Mesodermal cell (in vitro differentiated cells): ENCODE measurements at regions not wholly inside any gene's neighbourhood (a gene's known extent, or its start where the extent isn't known, plus 50 kb on each side); places are given as distances from the start of the nearest gene placed in this dataset.

Experiments used
- H3K27ac ChIP-seq: 2 replicates; pipeline ENCODE4 v1.7.0; 2013; ENCODE audit warnings: mild to moderate bottlenecking, low read depth, low read length, moderate library complexity; ENCODE audit not compliant: severe bottlenecking
- H3K36me3 ChIP-seq: 2 replicates; pipeline ENCODE4 v1.7.1; 2013; ENCODE audit warnings: mild to moderate bottlenecking, low read length, moderate library complexity; ENCODE audit not compliant: control insufficient read depth, insufficient read depth
- H3K4me1 ChIP-seq: one replicate; pipeline ENCODE4 v1.7.1; 2013; ENCODE audit warnings: mild to moderate bottlenecking, low read length; ENCODE audit not compliant: insufficient read depth, control insufficient read depth, poor library complexity, severe bottlenecking
- H3K4me3 ChIP-seq: 2 replicates; pipeline ENCODE4 v1.7.0; 2013; ENCODE audit warnings: low read length, control low read depth, mild to moderate bottlenecking; ENCODE audit not compliant: insufficient read depth, poor library complexity, severe bottlenecking; ENCODE audit errors: extremely low read depth
- H3K9me3 ChIP-seq: 2 replicates; pipeline ENCODE4 v1.7.1; 2013; ENCODE audit warnings: mild to moderate bottlenecking, low read length, moderate library complexity; ENCODE audit not compliant: control insufficient read depth
- WGBS, 2 experiments: methylation state at CpG; one replicate each; pipeline ENCODE4 v1.1.5; 2013; ENCODE audit warnings: missing lambda C conversion rate in 2 of 2; ENCODE audit not compliant: insufficient coverage in 2 of 2; 5-methylcytosine and 5-hydroxymethylcytosine counted together

GRCh38 chr4:27289704-27290103, 429.1 kb downstream of the STIM2 start:
- Histone ChIP-seq H3K9me3 (no peaks in the 10 kb centered on the region), H3K4me3 (no peak overlapping the region), H3K27ac (no peak overlapping the region), H3K36me3 (no peaks in the 10 kb centered on the region), H3K4me1 (no peaks in the 10 kb centered on the region)
- WGBS, 2 experiments, result 60% methylated on average over 1 of the region's 3 CpGs; no CpG with 5 or more reads in 1 of the 2 experiments

- 82% methylated on average over 1 of the region's 4 CpGs; no CpG with 5 or more reads in 1 of the 2 experiments for whole genome bisulfite sequencing, 2 experiments
- no peak overlapping the region for H3K27ac ChIP-seq
- no peaks in the 10 kb centered on the region for H3K36me3 ChIP-seq
- H3K4me1 ChIP-seq, result no peaks in the 10 kb centered on the region
- no peak overlapping the region for H3K4me3 ChIP-seq
- H3K9me3 ChIP-seq, result no peaks in the 10 kb centered on the region
Observed at GRCh38 chr4:27293831-27294230, 433.2 kb downstream of the STIM2 start.

GRCh38 chr4:27304751-27305150, 444.1 kb downstream of the STIM2 start:
- H3K36me3 ChIP-seq, result no peaks in the 10 kb centered on the region
- no peak overlapping the region for H3K4me3 ChIP-seq
- no peaks in the 10 kb centered on the region for H3K9me3 ChIP-seq
- no peak overlapping the region for H3K27ac ChIP-seq
- 78% methylated on average over 1 of the region's 1 CpG; no CpG with 5 or more reads in 1 of the 2 experiments for WGBS, 2 experiments
- no peaks in the 10 kb centered on the region for H3K4me1 ChIP-seq

- WGBS, 2 experiments, result no CpG with 5 or more reads among the region's 1 CpG
- no peak overlapping the region for H3K4me3 ChIP-seq
- no peaks in the 10 kb centered on the region for H3K9me3 ChIP-seq
- no peaks in the 10 kb centered on the region for H3K4me1 ChIP-seq
- H3K27ac ChIP-seq, result no peak overlapping the region
- H3K36me3 ChIP-seq, result no peaks in the 10 kb centered on the region
Observed at GRCh38 chr4:27305246-27305645, 444.6 kb downstream of the STIM2 start.

GRCh38 chr4:27308379-27308778, 447.7 kb downstream of the STIM2 start:
- H3K9me3 ChIP-seq, result no peaks in the 10 kb centered on the region
- no peaks in the 10 kb centered on the region for H3K36me3 ChIP-seq
- H3K4me1 ChIP-seq, result no peaks in the 10 kb centered on the region
- no peak overlapping the region for H3K4me3 ChIP-seq
- 93 to 100% methylated on average over 3 to 4 of the region's 6 CpGs for WGBS, 2 experiments
- H3K27ac ChIP-seq, result no peak overlapping the region

DNA sequence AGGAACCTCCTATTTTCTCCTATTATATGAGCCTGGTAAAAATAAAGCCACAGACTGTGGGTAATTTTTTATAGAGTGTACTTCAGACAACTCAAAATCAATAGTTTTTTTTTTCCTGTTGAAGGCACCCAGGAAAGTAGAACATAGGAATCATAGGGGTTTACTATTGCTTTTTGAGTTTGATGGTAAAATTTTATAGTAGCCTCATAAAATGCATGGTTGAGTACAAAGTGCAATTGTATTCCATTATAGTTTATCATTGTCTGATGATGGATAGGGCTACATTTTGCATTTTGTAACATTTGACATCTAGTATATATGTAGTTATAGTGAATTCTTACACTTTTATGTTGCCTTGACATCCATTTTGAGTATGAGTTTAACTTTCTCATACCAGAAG, 455.0 kb downstream of the STIM2 start:
- H3K9me3 ChIP-seq, result no peaks in the 10 kb centered on the region
- H3K4me3 ChIP-seq, result no peak overlapping the region
- no peak overlapping the region for H3K27ac ChIP-seq
- no peaks in the 10 kb centered on the region for H3K36me3 ChIP-seq
- peaks cover 3% of the 10 kb centered on the region for H3K4me1 ChIP-seq

- H3K4me3 ChIP-seq, result no peak overlapping the region
- peaks cover 3% of the 10 kb centered on the region for H3K4me1 ChIP-seq
- no peaks in the 10 kb centered on the region for H3K9me3 ChIP-seq
- 72 to 73% methylated on average over 4 of the region's 4 CpGs for WGBS, 2 experiments
- no peak overlapping the region for H3K27ac ChIP-seq
- H3K36me3 ChIP-seq, result no peaks in the 10 kb centered on the region
Observed at GRCh38 chr4:27316176-27316575, 455.5 kb downstream of the STIM2 start.

- H3K9me3 ChIP-seq, result no peaks in the 10 kb centered on the region
- H3K36me3 ChIP-seq, result no peaks in the 10 kb centered on the region
- no peak overlapping the region for H3K27ac ChIP-seq
- WGBS, 2 experiments, result 18 to 24% methylated on average over 4 of the region's 6 CpGs
- H3K4me3 ChIP-seq, result no peak overlapping the region
- H3K4me1 ChIP-seq, result peaks cover 3% of the 10 kb centered on the region
Observed at GRCh38 chr4:27318740-27319139, 458.1 kb downstream of the STIM2 start.

DNA sequence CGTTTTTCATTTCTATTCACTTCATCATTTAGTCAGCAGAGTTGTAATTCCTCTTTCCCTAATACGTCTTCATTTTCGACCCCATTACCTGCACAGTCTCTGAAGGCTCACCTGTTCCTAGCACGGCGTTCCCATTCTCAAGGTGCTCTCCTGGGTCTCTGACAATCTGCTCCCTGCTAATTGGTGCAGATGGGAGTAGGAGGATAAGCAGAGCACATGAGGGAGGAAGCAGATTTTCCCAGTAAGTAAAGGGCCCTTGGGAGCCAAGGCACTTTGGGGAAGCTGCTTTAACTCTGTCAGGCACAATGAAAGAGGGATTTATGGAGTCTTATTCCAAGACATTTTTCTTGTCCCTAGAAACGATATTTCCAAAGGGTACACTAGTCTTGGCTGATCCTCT, 466.4 kb downstream of the STIM2 start:
- 87% methylated on average over 3 to 5 of the region's 6 CpGs for WGBS, 2 experiments
- no peak overlapping the region for H3K27ac ChIP-seq
- no peak overlapping the region for H3K4me3 ChIP-seq
- H3K36me3 ChIP-seq, result no peaks in the 10 kb centered on the region
- H3K9me3 ChIP-seq, result no peaks in the 10 kb centered on the region
- no peaks in the 10 kb centered on the region for H3K4me1 ChIP-seq

DNA sequence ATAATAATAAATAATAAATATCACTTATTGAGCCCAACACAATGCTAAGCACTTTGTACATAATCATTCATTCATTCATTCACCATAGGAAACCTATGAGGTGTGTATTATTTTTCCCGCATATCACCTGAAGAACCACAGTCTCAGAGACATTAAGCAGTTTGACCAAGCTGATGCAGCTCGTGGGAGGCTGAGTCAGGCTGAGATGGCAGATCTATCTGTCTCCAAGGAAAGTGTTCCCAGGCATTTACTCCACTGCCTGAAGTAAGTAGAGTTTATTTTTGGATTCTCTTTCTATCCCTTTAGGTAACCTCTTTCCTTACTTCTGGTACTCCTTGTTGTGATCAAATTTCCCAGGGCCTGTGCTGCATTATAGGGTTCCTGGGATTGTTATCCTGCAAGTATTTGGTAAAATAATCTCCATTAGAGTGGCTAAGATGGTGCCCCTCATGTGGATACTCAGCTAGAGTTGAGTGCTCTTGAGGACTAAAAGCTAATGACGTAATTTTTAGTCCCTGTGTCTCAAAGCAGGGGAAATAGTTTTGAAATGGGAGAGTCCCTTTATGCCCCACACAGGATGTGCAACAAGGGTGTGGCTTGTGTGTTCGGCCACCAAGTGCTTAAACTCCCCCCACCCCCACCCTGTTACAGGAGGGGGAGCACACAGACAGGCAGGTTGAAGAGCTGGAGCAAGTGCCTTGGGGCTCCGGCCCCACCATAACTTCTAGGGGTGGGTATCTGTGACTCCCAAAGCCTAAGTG, 467.0 kb downstream of the STIM2 start:
- Histone ChIP-seq H3K9me3 (no peaks in the 10 kb centered on the region), H3K4me1 (no peaks in the 10 kb centered on the region), H3K27ac (no peak overlapping the region), H3K4me3 (no peak overlapping the region), H3K36me3 (no peaks in the 10 kb centered on the region)
- WGBS, 2 experiments, result 83 to 90% methylated on average over 1 to 2 of the region's 5 CpGs

DNA sequence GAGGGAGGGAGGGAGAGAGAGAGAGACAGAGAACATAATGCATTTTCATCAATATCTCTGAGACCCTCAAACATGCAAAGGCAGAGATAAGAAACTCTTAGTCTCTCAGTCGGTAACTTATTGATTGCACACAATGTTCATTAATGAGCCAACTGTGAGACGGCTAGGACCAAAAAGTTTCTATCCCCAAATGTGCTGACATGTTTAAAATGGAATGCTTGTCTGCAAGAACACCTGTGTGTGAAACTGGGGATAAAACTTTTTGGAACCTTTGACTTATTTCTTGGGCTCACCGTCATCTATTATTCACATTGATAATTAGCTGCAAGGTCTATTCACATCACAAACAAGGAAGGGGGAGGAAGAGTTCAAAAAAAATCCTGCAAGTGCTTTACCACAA, 477.9 kb downstream of the STIM2 start:
- WGBS, 2 experiments, result 80 to 83% methylated on average over 1 to 2 of the region's 3 CpGs
- no peaks in the 10 kb centered on the region for H3K9me3 ChIP-seq
- H3K4me3 ChIP-seq, result no peak overlapping the region
- H3K27ac ChIP-seq, result no peak overlapping the region
- H3K36me3 ChIP-seq, result no peaks in the 10 kb centered on the region
- no peaks in the 10 kb centered on the region for H3K4me1 ChIP-seq
